ENCODE measurements at regions not wholly inside any gene's neighbourhood (a gene's known extent, or its start where the extent isn't known, plus 50 kb on each side); places are given as distances from the start of the nearest gene placed in this dataset.

GRCh38 chr16:51341204-51341603, 190.1 kb upstream of the SALL1 start:
- TF ChIP-seq POLR2AphosphoS5 (IDR thresholded peaks at IDR 0.05; ENCODE audit: low read depth): no peak
- no peak for TF ChIP-seq CTCF (IDR thresholded peaks at IDR 0.05; ENCODE audit: insufficient read depth, low read length)
- no peak for TF ChIP-seq GABPA (IDR thresholded peaks at IDR 0.05; ENCODE audit: low read depth)
- TF ChIP-seq, protein P1, sequence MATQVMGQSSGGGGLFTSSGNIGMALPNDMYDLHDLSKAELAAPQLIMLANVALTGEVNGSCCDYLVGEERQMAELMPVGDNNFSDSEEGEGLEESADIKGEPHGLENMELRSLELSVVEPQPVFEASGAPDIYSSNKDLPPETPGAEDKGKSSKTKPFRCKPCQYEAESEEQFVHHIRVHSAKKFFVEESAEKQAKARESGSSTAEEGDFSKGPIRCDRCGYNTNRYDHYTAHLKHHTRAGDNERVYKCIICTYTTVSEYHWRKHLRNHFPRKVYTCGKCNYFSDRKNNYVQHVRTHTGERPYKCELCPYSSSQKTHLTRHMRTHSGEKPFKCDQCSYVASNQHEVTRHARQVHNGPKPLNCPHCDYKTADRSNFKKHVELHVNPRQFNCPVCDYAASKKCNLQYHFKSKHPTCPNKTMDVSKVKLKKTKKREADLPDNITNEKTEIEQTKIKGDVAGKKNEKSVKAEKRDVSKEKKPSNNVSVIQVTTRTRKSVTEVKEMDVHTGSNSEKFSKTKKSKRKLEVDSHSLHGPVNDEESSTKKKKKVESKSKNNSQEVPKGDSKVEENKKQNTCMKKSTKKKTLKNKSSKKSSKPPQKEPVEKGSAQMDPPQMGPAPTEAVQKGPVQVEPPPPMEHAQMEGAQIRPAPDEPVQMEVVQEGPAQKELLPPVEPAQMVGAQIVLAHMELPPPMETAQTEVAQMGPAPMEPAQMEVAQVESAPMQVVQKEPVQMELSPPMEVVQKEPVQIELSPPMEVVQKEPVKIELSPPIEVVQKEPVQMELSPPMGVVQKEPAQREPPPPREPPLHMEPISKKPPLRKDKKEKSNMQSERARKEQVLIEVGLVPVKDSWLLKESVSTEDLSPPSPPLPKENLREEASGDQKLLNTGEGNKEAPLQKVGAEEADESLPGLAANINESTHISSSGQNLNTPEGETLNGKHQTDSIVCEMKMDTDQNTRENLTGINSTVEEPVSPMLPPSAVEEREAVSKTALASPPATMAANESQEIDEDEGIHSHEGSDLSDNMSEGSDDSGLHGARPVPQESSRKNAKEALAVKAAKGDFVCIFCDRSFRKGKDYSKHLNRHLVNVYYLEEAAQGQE (IDR thresholded peaks at IDR 0.05; ENCODE audit: insufficient replicate concordance, low read depth): no peak

All from HL-60 (cell line).